Panc1 (cell line): ENCODE measurements at regions not wholly inside any gene's neighbourhood (a gene's known extent, or its start where the extent isn't known, plus 50 kb on each side); places are given as distances from the start of the nearest gene placed in this dataset.
"Not testable (repeated sequence)": the region's sequence is repeated elsewhere in the genome, so short reads cannot be mapped to it uniquely, and the experiment has no call there.

Experiments
- ATAC-seq: fragments of 200-7000 bp; cut with Tn5 transposase; 2 replicates; pipeline ENCODE4 v1.9.1; 2020; ENCODE audit warnings: mild to moderate bottlenecking, moderate library complexity
- BruUV-seq: library from RNA; stranded (reverse); fragments of 400-500 nt; replicated peaks from 2 replicates; lab custom pipeline; 2021; lab: Mats Ljungman, UMichigan
- CTCF ChIA-PET: fragments of 300-600 bp; sonication (Branson Sonifier 250); formaldehyde crosslinking; loops from one replicate; lab custom pipeline; 2022; ENCODE audit warnings: antibody characterized with exemption; lab: Charles Lee
- POLR2A ChIA-PET: fragments of 300-600 bp; sonication (Branson Sonifier 250); formaldehyde crosslinking; loops from one replicate; lab custom pipeline; 2022; ENCODE audit warnings: antibody characterized with exemption; lab: Charles Lee
- DNase-seq: peaks from one replicate; pipeline ENCODE4 v3.0.0-alpha.2; 2010; ENCODE audit warnings: low read depth, low spot score
- H3K27ac ChIP-seq: 2 replicates; pipeline ENCODE4 v1.5.1; 2011; ENCODE audit warnings: mild to moderate bottlenecking, low read length, inconsistent platforms
- H3K27me3 ChIP-seq: fragments of 200-500 bp; sonication (Bioruptor generic); 2 replicates; pipeline ENCODE4 v1.6.0; 2014; ENCODE audit warnings: low read length, inconsistent platforms; ENCODE audit not compliant: control insufficient read depth, insufficient read depth
- H3K36me3 ChIP-seq: fragments of 200-500 bp; sonication (Bioruptor generic); 2 replicates; pipeline ENCODE4 v1.5.1; 2014; ENCODE audit warnings: inconsistent platforms, mild to moderate bottlenecking, low read length, moderate library complexity; ENCODE audit not compliant: control insufficient read depth, insufficient read depth
- H3K4me1 ChIP-seq: 2 replicates; pipeline ENCODE4 v1.5.1; 2011; ENCODE audit warnings: inconsistent platforms, mild to moderate bottlenecking, low read length, moderate library complexity; ENCODE audit not compliant: control insufficient read depth, insufficient read depth
- H3K4me3 ChIP-seq, 2 experiments: 2 replicates each; pipeline ENCODE4 v1.5.1; 2011 to 2012; ENCODE audit warnings: low read depth in 2 of 2, low read length in 2 of 2, mild to moderate bottlenecking in 2 of 2, inconsistent platforms in 1 of 2, moderate library complexity in 1 of 2
- H3K9me3 ChIP-seq: fragments of 200-500 bp; sonication (Bioruptor generic); 2 replicates; pipeline ENCODE4 v1.5.1; 2014; ENCODE audit warnings: low read depth, mild to moderate bottlenecking, inconsistent platforms, low read length, moderate library complexity; ENCODE audit not compliant: control insufficient read depth, insufficient read depth
- CTCF ChIP-seq: fragments of 450-650 bp; IDR thresholded peaks from 2 replicates; pipeline ENCODE4 v1.5.1; 2017; ENCODE audit warnings: mild to moderate bottlenecking
- POLR2AphosphoS5 ChIP-seq: IDR thresholded peaks from 2 replicates; pipeline ENCODE4 v1.6.1; 2012; ENCODE audit warnings: mild to moderate bottlenecking, low read depth, low read length, moderate library complexity
- REST ChIP-seq, 2 experiments: IDR thresholded peaks; 2 replicates each; pipeline ENCODE4 v1.6.1; 2011 to 2012; ENCODE audit warnings: low read depth in 2 of 2, control low read depth in 1 of 2, low read length in 1 of 2, mild to moderate bottlenecking in 1 of 2, moderate library complexity in 1 of 2; ENCODE audit not compliant: insufficient read depth in 1 of 2
- SIN3A ChIP-seq: IDR thresholded peaks from 2 replicates; pipeline ENCODE4 v1.6.1; 2012; ENCODE audit warnings: low read depth, mild to moderate bottlenecking, low read length, moderate library complexity, borderline replicate concordance; ENCODE audit not compliant: insufficient read depth
- TCF7L2 ChIP-seq: IDR thresholded peaks from 2 replicates; pipeline ENCODE4 v1.6.1; 2011; ENCODE audit warnings: mild to moderate bottlenecking, low read depth, low read length, inconsistent platforms
- in situ Hi-C: cut with HindIII; loops from 2 replicates; pipeline ENCODE4 v1.10.0; 2016; ENCODE audit warnings: low sequenced_read_pairs, low pct_unique_long_range_greater_than_20kb
- intact Hi-C: fragments of 100-400 bp; cut with micrococcal nuclease; formaldehyde crosslinking; loops from one replicate; pipeline ENCODE4 v1.10.0; 2022; ENCODE audit not compliant: unreplicated experiment

- Histone ChIP-seq H3K9me3 (peaks cover 2% of the 10 kb centered on the region; the same call in 1 of the 2 replicates), H3K36me3 (no peaks in the 10 kb centered on the region), H3K27me3 (no peaks in the 10 kb centered on the region), H3K4me3 (no peak overlapping the region), H3K4me1 (no peaks in the 10 kb centered on the region), H3K27ac (no peak overlapping the region)
- ATAC-seq = no peak
- in situ Hi-C loops = no loop called here
- CTCF ChIA-PET = no interaction called here
- intact Hi-C loops = no loop called here
- no TSS peak for BruUV-seq
- TF ChIP-seq TCF7L2 (no peak), POLR2AphosphoS5 (no peak), REST (IDR thresholded peaks at IDR 0.05; ENCODE audit: insufficient read depth in 1 of 2, low read depth in 2 of 2, low read length in 1 of 2) (no peak), CTCF (no peak), SIN3A (no peak)
- no peak for DNase-seq
- POLR2A ChIA-PET = no interaction called here
These were observed 2661.4 kb downstream of the PCDH9 start for GRCh38 chr13:64568748-64569147.

GRCh38 chr13:64558031-64558430 is 2672.1 kb downstream of the PCDH9 start:
- BruUV-seq, in situ Hi-C loops, ATAC-seq, H3K4me1 ChIP-seq, H3K27me3 ChIP-seq, POLR2A ChIA-PET, H3K4me3 ChIP-seq, H3K9me3 ChIP-seq, CTCF ChIA-PET, H3K27ac ChIP-seq, DNase-seq, H3K36me3 ChIP-seq, intact Hi-C loops: not testable (repeated sequence)

GRCh38 chr13:64556376-64556775 is 2673.8 kb downstream of the PCDH9 start:
- no peaks in the 10 kb centered on the region for H3K27me3 ChIP-seq
- POLR2A ChIA-PET = no interaction called here
- no peak overlapping the region for H3K4me3 ChIP-seq
- in situ Hi-C loops = no loop called here
- no peaks in the 10 kb centered on the region for H3K36me3 ChIP-seq
- H3K9me3 ChIP-seq = no peaks in the 10 kb centered on the region; the same call in 1 of the 2 replicates
- DNase-seq = no peak
- H3K4me1 ChIP-seq = no peaks in the 10 kb centered on the region
- no peak for ATAC-seq
- TF ChIP-seq TCF7L2 (no peak), SIN3A (no peak), POLR2AphosphoS5 (no peak), CTCF (no peak), REST (IDR thresholded peaks at IDR 0.05; ENCODE audit: insufficient read depth in 1 of 2, low read depth in 2 of 2, low read length in 1 of 2) (no peak)
- BruUV-seq = no TSS peak
- CTCF ChIA-PET = no interaction called here
- intact Hi-C loops = no loop called here
- H3K27ac ChIP-seq = no peak overlapping the region
